ENCODE measurements at regions not wholly inside any gene's neighbourhood (a gene's known extent, or its start where the extent isn't known, plus 50 kb on each side); places are given as distances from the start of the nearest gene placed in this dataset.

- TF ChIP-seq CTCF (IDR thresholded peaks at IDR 0.05) (no peak), POLR2A (IDR thresholded peaks at IDR 0.05) (no peak)
- H3K4me1 ChIP-seq (replicated peaks in 1 of 2): no peaks in the 10 kb centered on the region
Observed at GRCh38 chr4:133903029-133903428, 298.6 kb downstream of the PABPC4L start.

GRCh38 chr4:133891011-133891410 lies 310.6 kb downstream of the PABPC4L start:
- H3K27ac ChIP-seq: no peak overlapping the region
- H3K4me3 ChIP-seq: no peak overlapping the region
- DNase-seq: no peak
- H3K27me3 ChIP-seq: no peaks in the 10 kb centered on the region
- TF ChIP-seq CTCF (IDR thresholded peaks at IDR 0.05) (no peak), POLR2A (IDR thresholded peaks at IDR 0.05) (no peak)
- H3K36me3 ChIP-seq (replicated peaks in 1 of 2): no peaks in the 10 kb centered on the region
- intact Hi-C loops (cut with DNase I): no loop called here
- WGBS, 4 donors: 78 to 91% (median 86%) methylated on average over 1 of the region's 1 CpG
- no peaks in the 10 kb centered on the region for H3K9me3 ChIP-seq (replicated peaks in 1 of 3)
- no peaks in the 10 kb centered on the region for H3K4me1 ChIP-seq (replicated peaks in 1 of 2)

More at GRCh38 chr4:133903029-133903428, 298.6 kb downstream of the PABPC4L start:
- Histone ChIP-seq H3K27me3 (no peaks in the 10 kb centered on the region), H3K36me3 (replicated peaks in 1 of 2) (no peaks in the 10 kb centered on the region), H3K9me3 (replicated peaks in 1 of 3) (no peaks in the 10 kb centered on the region), H3K4me3 (no peak overlapping the region), H3K27ac (no peak overlapping the region)
- intact Hi-C loops (cut with DNase I): no loop called here
- DNase-seq: no peak

GRCh38 chr4:133887723-133888122 lies 313.9 kb downstream of the PABPC4L start:
- 67 to 76% (median 70%) methylated on average over 4 of the region's 4 CpGs for WGBS, 4 donors
- Histone ChIP-seq H3K4me3 (no peak overlapping the region), H3K9me3 (replicated peaks in 1 of 3) (no peaks in the 10 kb centered on the region), H3K27ac (no peak overlapping the region), H3K27me3 (no peaks in the 10 kb centered on the region), H3K4me1 (replicated peaks in 1 of 2) (no peaks in the 10 kb centered on the region), H3K36me3 (replicated peaks in 1 of 2) (no peaks in the 10 kb centered on the region)
- TF ChIP-seq POLR2A (IDR thresholded peaks at IDR 0.05) (no peak), CTCF (IDR thresholded peaks at IDR 0.05) (no peak)
- intact Hi-C loops (cut with DNase I): no loop called here
- no peak for DNase-seq

GRCh38 chr4:133869486-133869885 lies 332.1 kb downstream of the PABPC4L start:
- 69 to 94% (median 84%) methylated on average over 3 of the region's 3 CpGs for WGBS, 4 donors
- TF ChIP-seq CTCF (IDR thresholded peaks at IDR 0.05) (no peak), POLR2A (IDR thresholded peaks at IDR 0.05) (no peak)
- no peaks in the 10 kb centered on the region for H3K9me3 ChIP-seq (replicated peaks in 1 of 3)
- no peak for DNase-seq
- intact Hi-C loops (cut with DNase I): no loop called here
- no peak overlapping the region for H3K27ac ChIP-seq
- H3K27me3 ChIP-seq: no peaks in the 10 kb centered on the region
- no peak overlapping the region for H3K4me3 ChIP-seq
- no peaks in the 10 kb centered on the region for H3K36me3 ChIP-seq (replicated peaks in 1 of 2)
- H3K4me1 ChIP-seq (replicated peaks in 1 of 2): no peaks in the 10 kb centered on the region

Measured in adrenal gland (tissue), 9 donors.